A549 (cell line): ENCODE measurements at regions not wholly inside any gene's neighbourhood (a gene's known extent, or its start where the extent isn't known, plus 50 kb on each side); places are given as distances from the start of the nearest gene placed in this dataset.

Source experiments
- ATAC-seq, 2 experiments: fragments of 200-7000 bp in 1 of 2; fragments of >200 bp in 1 of 2; cut with Nextera tagmentation in 1 of 2; cut with Tn5 transposase in 1 of 2; 3 replicates each; pipeline versions ENCODE4 v1.8.0 to v1.9.1; 2018 to 2020; ENCODE audit warnings: mild to moderate bottlenecking in 1 of 2, moderate library complexity in 1 of 2
- CTCF ChIA-PET: fragments of 300-600 bp; sonication (Branson Sonifier 250); formaldehyde crosslinking; extraction: SDS; loops from one replicate; lab custom pipeline; 2021; ENCODE audit warnings: antibody characterized with exemption, inconsistent platforms; lab: Yijun Ruan, JAX
- POLR2A ChIA-PET: fragments of 350-600 bp; formaldehyde crosslinking; extraction: SDS; loops from one replicate; lab custom pipeline; 2021; ENCODE audit warnings: antibody characterized with exemption, inconsistent platforms; lab: Yijun Ruan, JAX
- DNase-seq, 2 experiments: peaks; one replicate each; pipeline versions ENCODE4 v3.0.0 to v3.0.0-alpha.2; 2011 to 2016; ENCODE audit warnings: low read depth in 1 of 2, low spot score in 1 of 2
- FAIRE-seq: peaks from 2 replicates; lab custom pipeline; 2011; peaks lifted over from hg19 to GRCh38; lab: Jason Lieb, UNC
- H3K27ac ChIP-seq, 2 experiments: fragments of >200 bp; sonication (Bioruptor Twin); formaldehyde crosslinking; 3 replicates each; pipeline ENCODE4 v1.5.1; 2016 to 2017
- H3K4me1 ChIP-seq: fragments of >200 bp; sonication (Bioruptor Twin); formaldehyde crosslinking; 3 replicates; pipeline ENCODE4 v1.6.1; 2016
- H3K4me2 ChIP-seq: fragments of >200 bp; sonication (Bioruptor Twin); formaldehyde crosslinking; 3 replicates; pipeline ENCODE4 v1.6.1; 2016
- H3K4me3 ChIP-seq: fragments of >200 bp; sonication (Bioruptor Twin); formaldehyde crosslinking; 3 replicates; pipeline ENCODE4 v1.5.1; 2016
- H3K9me3 ChIP-seq: fragments of >200 bp; sonication (Bioruptor Twin); formaldehyde crosslinking; 3 replicates; pipeline ENCODE4 v1.6.1; 2016
- CBX2 ChIP-seq: fragments of 200-600 bp; sonication (generic); IDR thresholded peaks from 2 replicates; pipeline ENCODE4 v1.6.1; 2016; ENCODE audit warnings: low read depth, mild to moderate bottlenecking, borderline replicate concordance
- CBX8 ChIP-seq: fragments of 200-600 bp; sonication (generic); IDR thresholded peaks from 2 replicates; pipeline ENCODE4 v1.6.1; 2016
- CEBPB ChIP-seq, 2 experiments: fragments of >200 bp in 1 of 2; sonication (Bioruptor Twin) in 1 of 2; formaldehyde crosslinking in 1 of 2; IDR thresholded peaks; 2 replicates each; pipeline ENCODE4 v1.6.1; 2012 to 2016
- E2F6 ChIP-seq: IDR thresholded peaks from 2 replicates; pipeline ENCODE4 v1.6.1; 2012; ENCODE audit warnings: low read depth, borderline replicate concordance
- EHMT2 ChIP-seq: fragments of 200-600 bp; sonication (generic); IDR thresholded peaks from 2 replicates; pipeline ENCODE4 v1.6.1; 2016; ENCODE audit warnings: antibody characterized with exemption, low read depth, mild to moderate bottlenecking, moderate library complexity
- ELK1 ChIP-seq: fragments of 150-350 bp; IDR thresholded peaks from 2 replicates; pipeline ENCODE4 v1.6.1; 2014; ENCODE audit warnings: low read depth, mild to moderate bottlenecking, low read length
- FOSB ChIP-seq: fragments of 250-450 bp; sonication (Bioruptor Pico); IDR thresholded peaks from 2 replicates; pipeline ENCODE4 v1.5.0; 2020; ENCODE audit warnings: mild to moderate bottlenecking, moderate library complexity
- FOSL2 ChIP-seq, 2 experiments: fragments of 450-650 bp in 1 of 2; fragments of >200 bp in 1 of 2; sonication (Bioruptor Twin) in 1 of 2; formaldehyde crosslinking; IDR thresholded peaks; 2 replicates each; pipeline versions ENCODE4 v1.5.0 to v1.6.1; 2016 to 2020; ENCODE audit warnings: mild to moderate bottlenecking in 1 of 2, moderate library complexity in 1 of 2
- HOXA7 ChIP-seq: fragments of 250-450 bp; sonication (Bioruptor Pico); IDR thresholded peaks from 2 replicates; pipeline ENCODE4 v1.5.0; 2020; ENCODE audit warnings: mild to moderate bottlenecking, moderate library complexity
- HOXB13 ChIP-seq: fragments of 250-450 bp; sonication (Bioruptor Pico); IDR thresholded peaks from 2 replicates; pipeline ENCODE4 v1.5.0; 2020; ENCODE audit warnings: low read depth, mild to moderate bottlenecking, moderate library complexity
- HOXB5 ChIP-seq: fragments of 250-450 bp; sonication (Bioruptor Pico); IDR thresholded peaks from 2 replicates; pipeline ENCODE4 v1.5.0; 2020; ENCODE audit warnings: mild to moderate bottlenecking, moderate library complexity
- JUN ChIP-seq, 2 experiments: fragments of >200 bp; sonication (Bioruptor Twin); formaldehyde crosslinking; IDR thresholded peaks; 2 replicates in 1 of 2; 3 replicates in 1 of 2; pipeline ENCODE4 v1.6.1; 2016 to 2017
- JUNB ChIP-seq: fragments of >200 bp; sonication (Bioruptor Twin); formaldehyde crosslinking; IDR thresholded peaks from 2 replicates; pipeline ENCODE4 v1.6.1; 2016
- MAFK ChIP-seq: fragments of 450-650 bp; IDR thresholded peaks from 2 replicates; pipeline ENCODE4 v1.6.1; 2014; ENCODE audit not compliant: partially characterized antibody
- RFX5 ChIP-seq: fragments of 450-650 bp; IDR thresholded peaks from 2 replicates; pipeline ENCODE4 v1.7.1; 2014; ENCODE audit warnings: antibody characterized with exemption, mild to moderate bottlenecking, moderate library complexity
- SMC3 ChIP-seq: fragments of >200 bp; sonication (Bioruptor Twin); formaldehyde crosslinking; IDR thresholded peaks from 3 replicates; pipeline ENCODE4 v1.6.1; 2018; ENCODE audit warnings: inconsistent platforms
- TP53 ChIP-seq: fragments of 250-450 bp; sonication (Bioruptor Pico); IDR thresholded peaks from 2 replicates; pipeline ENCODE4 v1.5.0; 2021; ENCODE audit warnings: mild to moderate bottlenecking, moderate library complexity
- USF2 ChIP-seq: fragments of 450-650 bp; IDR thresholded peaks from 2 replicates; pipeline ENCODE4 v1.6.1; 2014; ENCODE audit warnings: antibody characterized with exemption
- WGBS: methylation state at CpG from one replicate; pipeline ENCODE4 v1.1.6; 2017; ENCODE audit errors: missing lambda C conversion rate; 5-methylcytosine and 5-hydroxymethylcytosine counted together

GRCh38 chr4:8766610-8767009 lies 105.0 kb downstream of the HMX1 start:
- Histone ChIP-seq H3K9me3 (no peaks in the 10 kb centered on the region), H3K4me2 (no peak overlapping the region), H3K27ac (no peak overlapping the region), H3K4me3 (no peak overlapping the region), H3K4me1 (no peaks in the 10 kb centered on the region)
- POLR2A ChIA-PET = no interaction called here
- TF ChIP-seq CBX8 (no peak), ELK1 (no peak), FOSB (CRISPR knock-in tag) (no peak), CBX2 (no peak), RFX5 (no peak), USF2 (no peak)
- ATAC-seq (no peak), DNase-seq (no peak), FAIRE-seq (no peak)
- 51% methylated on average over 11 of the region's 12 CpGs for WGBS
- CTCF ChIA-PET = no interaction called here

GRCh38 chr4:8765631-8766590 lies 105.7 kb downstream of the HMX1 start:
- ATAC-seq (no peak), FAIRE-seq (no peak)
- H3K27ac ChIP-seq = no peak overlapping the region
- no peak overlapping the region for H3K4me3 ChIP-seq
- TF ChIP-seq CEBPB (IDR thresholded peaks at IDR 0.05) (no peak), E2F6 (no peak), MAFK (no peak), JUNB (no peak)
- TF ChIP-seq, all 56 proteins: peak for 0
- CTCF ChIA-PET = no interaction called here
- 47% methylated on average over 9 of the region's 19 CpGs for WGBS
- no peak overlapping the region for H3K4me2 ChIP-seq
- no peaks in the 10 kb centered on the region for H3K9me3 ChIP-seq
- DNase-seq = no peak
- POLR2A ChIA-PET = no interaction called here
- H3K4me1 ChIP-seq = no peaks in the 10 kb centered on the region

GRCh38 chr4:8765084-8765483 lies 106.6 kb downstream of the HMX1 start:
- no peaks in the 10 kb centered on the region for H3K9me3 ChIP-seq
- H3K4me2 ChIP-seq = no peak overlapping the region
- DNase-seq = no peak
- H3K4me1 ChIP-seq = no peaks in the 10 kb centered on the region
- no peak overlapping the region for H3K27ac ChIP-seq
- no peak for FAIRE-seq
- ATAC-seq = no peak
- POLR2A ChIA-PET = no interaction called here
- TF ChIP-seq JUN (IDR thresholded peaks at IDR 0.05) (no peak), JUNB (no peak), HOXB13 (CRISPR knock-in tag) (no peak), TP53 (CRISPR knock-in tag) (no peak), EHMT2 (no peak), SMC3 (no peak), USF2 (no peak), FOSL2 (IDR thresholded peaks at IDR 0.05) (no peak), FOSL2 (CRISPR knock-in tag; IDR thresholded peaks at IDR 0.05) (no peak), HOXA7 (CRISPR knock-in tag) (no peak), FOSB (CRISPR knock-in tag) (no peak), HOXB5 (no peak)
- TF ChIP-seq, all 56 proteins: peak for 0
- no peak overlapping the region for H3K4me3 ChIP-seq
- WGBS = 76% methylated on average over 5 of the region's 11 CpGs
- CTCF ChIA-PET = no interaction called here
